ENCODE measurements at regions not wholly inside any gene's neighbourhood (a gene's known extent, or its start where the extent isn't known, plus 50 kb on each side); places are given as distances from the start of the nearest gene placed in this dataset.

- no peak for TF ChIP-seq CTCF (conservative IDR thresholded peaks at IDR 0.05; ENCODE audit: low read depth, low read length)
- TF ChIP-seq EZH2 (IDR thresholded peaks at IDR 0.05; ENCODE audit: low read length, unreplicated experiment) = no peak
These were observed 219.1 kb upstream of the RND3 start for GRCh38 chr2:150706561-150706960.

All from PC-3 (cell line).